IMR-90 (cell line): ENCODE measurements at regions not wholly inside any gene's neighbourhood (a gene's known extent, or its start where the extent isn't known, plus 50 kb on each side); places are given as distances from the start of the nearest gene placed in this dataset.

Experiments
- CHD1 ChIP-seq: IDR thresholded peaks from 2 replicates; pipeline ENCODE4 v1.6.1; 2012; ENCODE audit warnings: low read depth, low read length, improper control_type of control experiment
- CTCF ChIP-seq: conservative IDR thresholded peaks from 2 replicates; pipeline ENCODE4 v1.5.1; 2012; ENCODE audit warnings: mild to moderate bottlenecking, low read depth, low read length, improper control_type of control experiment

DNA sequence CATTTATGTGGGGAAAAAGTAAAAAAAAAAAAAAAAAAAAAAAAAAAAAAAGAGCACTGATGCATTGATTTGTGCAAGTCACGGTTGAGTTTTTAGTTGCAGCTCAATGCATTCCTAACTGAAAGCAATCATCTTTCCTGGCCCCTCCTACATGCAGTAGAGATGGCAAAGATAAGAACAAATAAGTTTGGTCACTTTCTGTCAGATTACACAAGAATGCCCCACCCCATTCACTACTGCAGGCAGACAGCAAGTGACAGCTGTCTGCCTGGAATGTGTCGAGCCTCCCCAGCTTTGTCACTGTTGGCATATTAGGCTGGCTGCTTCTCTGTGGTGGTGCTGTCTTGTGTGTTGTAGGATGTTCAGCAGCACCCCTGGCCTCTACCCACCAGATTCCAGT is 243.5 kb downstream of the FOXL1 start:
- TF ChIP-seq CTCF = no peak
- no peak for TF ChIP-seq CHD1
